IPS DF 4.7 (cell line): ENCODE measurements at regions not wholly inside any gene's neighbourhood (a gene's known extent, or its start where the extent isn't known, plus 50 kb on each side); places are given as distances from the start of the nearest gene placed in this dataset.

Experiments used
- DNase-seq: peaks from one replicate; pipeline ENCODE4 v3.0.0-alpha.2; 2013; ENCODE audit warnings: low spot score; ENCODE audit errors: extremely low read depth

DNA sequence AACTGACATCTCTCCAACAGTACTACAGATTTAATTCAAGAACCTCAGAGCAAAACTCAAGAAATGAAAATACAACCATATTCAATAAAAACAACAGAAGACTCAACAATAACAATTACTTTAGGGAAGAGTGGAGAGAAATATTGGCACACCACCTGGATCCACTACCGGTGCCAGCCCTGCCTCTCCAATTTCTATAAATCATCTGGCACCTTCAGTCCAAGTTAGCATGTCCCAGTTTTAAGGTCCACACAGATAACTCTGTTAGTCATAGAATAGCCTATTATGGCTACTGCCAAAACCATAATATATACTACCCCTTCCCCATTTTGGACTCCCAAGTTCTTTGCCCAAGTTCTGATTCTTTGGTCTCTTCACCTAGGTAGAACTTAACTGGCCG is 69.9 kb upstream of the PSMA6 start:
- DNase-seq, result no peak

GRCh38 chr14:35222872-35223466 is 69.2 kb upstream of the PSMA6 start:
- DNase-seq, result no peak

GRCh38 chr14:35223927-35224326 is 68.3 kb upstream of the PSMA6 start:
- DNase-seq, result no peak

- no peak for DNase-seq
Observed at GRCh38 chr14:35224615-35225014, 67.6 kb upstream of the PSMA6 start.

GRCh38 chr14:35229084-35229791 is 62.9 kb upstream of the PSMA6 start:
- DNase-seq, result no peak

DNA sequence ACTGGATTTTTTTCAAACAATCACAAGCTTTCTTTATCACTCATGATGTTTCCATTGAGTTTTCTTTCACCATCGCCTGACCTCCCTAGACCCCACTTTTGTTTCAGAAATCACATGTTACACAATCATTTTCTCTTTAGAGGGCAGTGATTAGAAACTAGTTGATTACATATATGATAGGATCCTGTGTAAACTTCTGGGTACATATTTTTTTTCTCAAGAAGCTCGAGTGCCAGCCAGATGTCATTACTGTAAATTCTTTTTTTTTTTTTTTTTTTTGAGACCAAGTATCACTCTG is 62.4 kb upstream of the PSMA6 start:
- DNase-seq, result no peak

DNA sequence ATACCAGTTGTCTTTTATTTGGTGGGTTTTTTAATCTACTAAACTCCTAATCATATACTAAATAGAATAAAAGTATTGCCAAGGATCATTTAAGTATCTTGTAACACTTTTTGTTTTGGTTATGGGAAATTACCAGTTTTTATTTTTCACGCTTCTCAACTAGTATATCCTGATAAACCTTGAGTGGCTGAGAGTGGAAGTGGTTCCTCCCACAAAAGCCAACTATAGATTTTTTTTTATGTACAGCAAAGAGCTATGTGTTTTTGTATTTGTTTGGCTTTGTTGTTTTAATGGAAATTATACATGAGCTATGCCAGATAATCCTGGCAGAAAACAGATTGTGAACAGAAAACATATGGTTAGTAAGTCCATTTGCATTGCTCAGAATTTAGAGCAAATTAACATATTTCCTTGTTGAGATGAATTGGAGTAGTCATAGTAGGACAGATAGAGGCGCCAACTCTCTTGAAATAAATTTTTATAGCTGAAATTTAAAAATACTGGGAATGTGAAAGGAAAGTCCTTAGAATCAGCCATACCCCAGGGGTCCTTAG is 60.9 kb upstream of the PSMA6 start:
- no peak for DNase-seq

- no peak for DNase-seq
Observed at GRCh38 chr14:35234012-35234805, 58.0 kb upstream of the PSMA6 start.

DNA sequence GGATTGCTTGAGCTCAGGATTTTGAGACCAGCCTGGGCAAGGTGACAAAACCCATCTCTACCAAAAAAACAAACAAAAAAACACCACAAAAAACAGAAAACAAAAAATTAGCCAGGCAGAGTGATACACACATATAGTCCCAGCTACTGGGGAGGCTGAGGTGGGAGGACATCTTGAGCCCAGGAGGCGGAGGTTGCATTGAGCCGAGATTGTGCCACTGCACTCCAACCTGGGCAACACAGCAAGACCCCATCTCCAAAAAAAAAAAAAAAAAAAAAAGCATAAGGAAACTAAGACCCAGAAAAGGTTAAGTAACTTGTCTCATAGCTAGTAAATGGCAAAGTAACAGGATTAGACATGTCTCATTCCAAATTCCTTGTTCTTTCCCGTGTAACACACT is 56.3 kb upstream of the PSMA6 start:
- DNase-seq, result no peak

DNA sequence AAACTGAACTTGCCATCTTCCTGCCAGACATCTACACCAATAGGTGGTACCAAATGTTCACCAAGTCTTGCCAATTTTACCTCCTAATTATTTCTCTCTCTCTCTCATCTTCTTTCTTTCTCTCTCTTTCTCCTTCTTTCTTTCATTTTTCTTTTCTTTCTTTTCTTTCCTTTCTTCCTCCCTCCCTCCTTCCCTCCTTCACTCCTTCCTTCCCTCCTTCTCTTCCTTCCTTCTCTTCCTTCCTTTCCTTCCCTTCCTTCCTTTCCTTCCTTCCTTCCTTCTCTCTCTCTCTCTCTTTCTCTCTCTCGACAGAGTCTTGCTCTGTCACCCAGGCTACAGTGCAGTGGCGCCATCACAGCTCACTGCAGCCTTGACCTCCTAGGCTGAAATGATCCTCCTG is 55.4 kb upstream of the PSMA6 start:
- no peak for DNase-seq

DNA sequence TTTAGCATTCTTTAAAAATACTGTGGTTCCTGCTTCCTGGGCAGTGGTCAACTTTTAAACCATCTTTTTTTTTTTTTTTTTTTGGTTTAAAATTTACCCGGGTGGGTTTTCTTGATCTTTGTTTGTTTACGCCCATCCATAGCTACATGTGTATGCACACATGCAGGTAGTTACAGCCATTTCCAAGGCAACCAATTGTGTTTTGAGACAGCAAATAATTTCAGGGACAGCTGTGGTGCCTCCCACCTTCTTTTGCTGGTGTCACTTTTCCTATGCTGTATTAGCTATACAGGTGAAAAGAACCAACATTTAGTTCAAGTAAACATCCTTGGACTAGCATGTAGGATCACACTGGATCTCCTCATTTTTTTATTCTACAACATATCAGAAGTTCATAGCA is 52.0 kb upstream of the PSMA6 start:
- no peak for DNase-seq
